ENCODE measurements at regions not wholly inside any gene's neighbourhood (a gene's known extent, or its start where the extent isn't known, plus 50 kb on each side); places are given as distances from the start of the nearest gene placed in this dataset.

- Histone ChIP-seq H3K9me3 (ENCODE audit: control insufficient read depth in 4 of 4, insufficient read depth in 3 of 4, low read length in 3 of 4) (peaks cover 0 to 2% (median 0%) of the 10 kb centered on the region in 4 donors), H3K27ac (ENCODE audit: low read depth in 1 of 2, low read length in 1 of 2) (no peak overlapping the region), H3K4me1 (ENCODE audit: control insufficient read depth in 5 of 5, insufficient read depth in 5 of 5, low read length in 5 of 5) (peaks cover 0 to 12% (median 0%) of the 10 kb centered on the region in 5 donors), H3K9ac (ENCODE audit: insufficient read depth in 1 of 2, low read length in 2 of 2) (no peak overlapping the region), H3K27me3 (ENCODE audit: control insufficient read depth in 3 of 3, insufficient read depth in 3 of 3, low read length in 2 of 3) (no peaks in the 10 kb centered on the region), H3K36me3 (ENCODE audit: control insufficient read depth in 4 of 4, insufficient read depth in 4 of 4, low read length in 4 of 4) (no peaks in the 10 kb centered on the region), H3K4me3 (no peak overlapping the region)
- no peak for TF ChIP-seq CTCF (IDR thresholded peaks at IDR 0.05; ENCODE audit: control extremely low read depth, extremely low read depth)
- DNase-seq: peak in 1 of 3 donors; percentile 32
- WGBS, 2 donors: 87 to 95% methylated on average over 6 of the region's 6 CpGs
- ATAC-seq (ENCODE audit: insufficient read depth, low FRiP score): no peak
These were observed 466.5 kb upstream of the SOX5 start for GRCh38 chr12:24415934-24416333.

GRCh38 chr12:24414480-24414879, 465.0 kb upstream of the SOX5 start:
- peaks cover 0 to 12% (median 0%) of the 10 kb centered on the region in 5 donors for H3K4me1 ChIP-seq (ENCODE audit: control insufficient read depth in 5 of 5, insufficient read depth in 5 of 5, low read length in 5 of 5)
- H3K4me3 ChIP-seq: no peak overlapping the region
- DNase-seq (peak in 1 of 3 donors; percentile 33), ATAC-seq (ENCODE audit: insufficient read depth, low FRiP score) (no peak)
- H3K9ac ChIP-seq (ENCODE audit: insufficient read depth in 1 of 2, low read length in 2 of 2): no peak overlapping the region
- no peaks in the 10 kb centered on the region for H3K36me3 ChIP-seq (ENCODE audit: control insufficient read depth in 4 of 4, insufficient read depth in 4 of 4, low read length in 4 of 4)
- H3K9me3 ChIP-seq (ENCODE audit: control insufficient read depth in 4 of 4, insufficient read depth in 3 of 4, low read length in 3 of 4): peaks cover 0 to 2% (median 0%) of the 10 kb centered on the region in 4 donors
- no peak overlapping the region for H3K27ac ChIP-seq (ENCODE audit: low read depth in 1 of 2, low read length in 1 of 2)
- no peaks in the 10 kb centered on the region for H3K27me3 ChIP-seq (ENCODE audit: control insufficient read depth in 3 of 3, insufficient read depth in 3 of 3, low read length in 2 of 3)
- TF ChIP-seq CTCF (IDR thresholded peaks at IDR 0.05; ENCODE audit: control extremely low read depth, extremely low read depth): no peak
- 31 to 46% methylated on average over 5 of the region's 5 CpGs for WGBS, 2 donors

- Histone ChIP-seq H3K36me3 (ENCODE audit: control insufficient read depth in 4 of 4, insufficient read depth in 4 of 4, low read length in 4 of 4) (no peaks in the 10 kb centered on the region), H3K4me3 (no peak overlapping the region), H3K27me3 (ENCODE audit: control insufficient read depth in 3 of 3, insufficient read depth in 3 of 3, low read length in 2 of 3) (no peaks in the 10 kb centered on the region), H3K9ac (ENCODE audit: insufficient read depth in 1 of 2, low read length in 2 of 2) (no peak overlapping the region), H3K4me1 (ENCODE audit: control insufficient read depth in 5 of 5, insufficient read depth in 5 of 5, low read length in 5 of 5) (peaks cover 0 to 12% (median 0%) of the 10 kb centered on the region in 5 donors), H3K27ac (ENCODE audit: low read depth in 1 of 2, low read length in 1 of 2) (no peak overlapping the region), H3K9me3 (ENCODE audit: control insufficient read depth in 4 of 4, insufficient read depth in 3 of 4, low read length in 3 of 4) (peaks cover 0 to 2% (median 0%) of the 10 kb centered on the region in 4 donors)
- DNase-seq (no peak), ATAC-seq (ENCODE audit: insufficient read depth, low FRiP score) (no peak)
- 96 to 98% methylated on average over 8 of the region's 8 CpGs for WGBS, 2 donors
- no peak for TF ChIP-seq CTCF (IDR thresholded peaks at IDR 0.05; ENCODE audit: control extremely low read depth, extremely low read depth)
These were observed 462.5 kb upstream of the SOX5 start for GRCh38 chr12:24411948-24412347.

- ATAC-seq (ENCODE audit: insufficient read depth, low FRiP score) (no peak), DNase-seq (no peak)
- Histone ChIP-seq H3K9me3 (ENCODE audit: control insufficient read depth in 4 of 4, insufficient read depth in 3 of 4, low read length in 3 of 4) (peaks cover 0 to 2% (median 0%) of the 10 kb centered on the region in 4 donors), H3K27me3 (ENCODE audit: control insufficient read depth in 3 of 3, insufficient read depth in 3 of 3, low read length in 2 of 3) (no peaks in the 10 kb centered on the region), H3K36me3 (ENCODE audit: control insufficient read depth in 4 of 4, insufficient read depth in 4 of 4, low read length in 4 of 4) (peaks cover 0 to 2% (median 0%) of the 10 kb centered on the region in 4 donors), H3K9ac (ENCODE audit: insufficient read depth in 1 of 2, low read length in 2 of 2) (no peak overlapping the region), H3K27ac (ENCODE audit: low read depth in 1 of 2, low read length in 1 of 2) (no peak overlapping the region), H3K4me3 (no peak overlapping the region), H3K4me1 (ENCODE audit: control insufficient read depth in 5 of 5, insufficient read depth in 5 of 5, low read length in 5 of 5) (peaks cover 0 to 8% (median 0%) of the 10 kb centered on the region in 5 donors)
- no peak for TF ChIP-seq CTCF (IDR thresholded peaks at IDR 0.05; ENCODE audit: control extremely low read depth, extremely low read depth)
- 86 to 89% methylated on average over 5 of the region's 5 CpGs for WGBS, 2 donors
These were observed 460.4 kb upstream of the SOX5 start for GRCh38 chr12:24409868-24410267.
